ENCODE measurements at regions not wholly inside any gene's neighbourhood (a gene's known extent, or its start where the extent isn't known, plus 50 kb on each side); places are given as distances from the start of the nearest gene placed in this dataset.

DNA sequence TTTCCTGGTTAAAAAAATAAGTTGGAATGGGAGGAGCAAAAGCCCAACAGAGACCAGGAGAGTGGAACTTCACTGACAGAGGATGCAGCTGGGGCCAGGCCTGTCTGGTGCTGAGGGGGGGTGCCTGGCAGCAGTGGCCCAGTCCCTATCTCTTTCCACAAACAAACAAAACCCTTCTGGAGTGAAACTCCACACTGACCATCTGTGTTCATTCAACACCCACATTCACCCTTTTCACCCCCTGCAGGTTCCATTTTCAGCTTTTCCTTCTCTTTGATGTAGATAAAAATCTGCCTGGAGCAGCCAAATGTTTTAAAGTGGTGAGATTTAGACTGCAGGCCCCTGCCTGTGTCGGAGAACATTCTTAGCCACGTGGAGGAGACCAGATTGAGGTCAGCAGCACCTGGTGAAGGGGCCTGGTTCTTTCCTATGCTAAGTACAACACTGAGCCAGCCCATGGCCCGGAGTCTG, 161.4 kb upstream of the CDH11 start:
- TF ChIP-seq, protein P1, sequence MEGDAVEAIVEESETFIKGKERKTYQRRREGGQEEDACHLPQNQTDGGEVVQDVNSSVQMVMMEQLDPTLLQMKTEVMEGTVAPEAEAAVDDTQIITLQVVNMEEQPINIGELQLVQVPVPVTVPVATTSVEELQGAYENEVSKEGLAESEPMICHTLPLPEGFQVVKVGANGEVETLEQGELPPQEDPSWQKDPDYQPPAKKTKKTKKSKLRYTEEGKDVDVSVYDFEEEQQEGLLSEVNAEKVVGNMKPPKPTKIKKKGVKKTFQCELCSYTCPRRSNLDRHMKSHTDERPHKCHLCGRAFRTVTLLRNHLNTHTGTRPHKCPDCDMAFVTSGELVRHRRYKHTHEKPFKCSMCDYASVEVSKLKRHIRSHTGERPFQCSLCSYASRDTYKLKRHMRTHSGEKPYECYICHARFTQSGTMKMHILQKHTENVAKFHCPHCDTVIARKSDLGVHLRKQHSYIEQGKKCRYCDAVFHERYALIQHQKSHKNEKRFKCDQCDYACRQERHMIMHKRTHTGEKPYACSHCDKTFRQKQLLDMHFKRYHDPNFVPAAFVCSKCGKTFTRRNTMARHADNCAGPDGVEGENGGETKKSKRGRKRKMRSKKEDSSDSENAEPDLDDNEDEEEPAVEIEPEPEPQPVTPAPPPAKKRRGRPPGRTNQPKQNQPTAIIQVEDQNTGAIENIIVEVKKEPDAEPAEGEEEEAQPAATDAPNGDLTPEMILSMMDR (IDR thresholded peaks at IDR 0.05; ENCODE audit: control insufficient read depth, extremely low read depth, insufficient read depth) = no peak
- H3K4me3 ChIP-seq (ENCODE audit: low read depth, low read length) = no peak overlapping the region
- no peak for DNase-seq (ENCODE audit: low read depth)

DNA sequence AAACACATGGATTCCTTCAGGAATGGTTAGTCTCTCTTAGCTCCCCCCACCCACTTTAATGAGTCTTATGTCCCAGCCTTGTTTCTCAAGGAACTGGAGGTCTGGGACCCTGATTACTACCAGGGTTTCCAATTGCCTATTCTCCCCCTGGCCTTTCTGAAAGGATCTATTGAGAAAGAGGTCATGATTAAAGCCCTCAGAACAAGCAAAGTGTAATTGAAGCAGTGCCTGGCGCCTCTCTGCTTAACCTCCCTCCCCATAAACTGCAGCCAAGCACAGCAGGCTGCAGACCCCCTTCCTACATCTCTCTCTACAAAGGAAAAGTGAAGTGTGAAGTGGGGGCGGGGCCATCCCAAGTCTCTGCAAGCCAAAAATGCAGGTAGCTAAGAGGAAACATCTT, 159.7 kb upstream of the CDH11 start:
- H3K4me3 ChIP-seq (ENCODE audit: low read depth, low read length) = no peak overlapping the region
- DNase-seq (ENCODE audit: low read depth) = no peak
- TF ChIP-seq, protein P1 (IDR thresholded peaks at IDR 0.05; ENCODE audit: control insufficient read depth, extremely low read depth, insufficient read depth) = no peak

DNA sequence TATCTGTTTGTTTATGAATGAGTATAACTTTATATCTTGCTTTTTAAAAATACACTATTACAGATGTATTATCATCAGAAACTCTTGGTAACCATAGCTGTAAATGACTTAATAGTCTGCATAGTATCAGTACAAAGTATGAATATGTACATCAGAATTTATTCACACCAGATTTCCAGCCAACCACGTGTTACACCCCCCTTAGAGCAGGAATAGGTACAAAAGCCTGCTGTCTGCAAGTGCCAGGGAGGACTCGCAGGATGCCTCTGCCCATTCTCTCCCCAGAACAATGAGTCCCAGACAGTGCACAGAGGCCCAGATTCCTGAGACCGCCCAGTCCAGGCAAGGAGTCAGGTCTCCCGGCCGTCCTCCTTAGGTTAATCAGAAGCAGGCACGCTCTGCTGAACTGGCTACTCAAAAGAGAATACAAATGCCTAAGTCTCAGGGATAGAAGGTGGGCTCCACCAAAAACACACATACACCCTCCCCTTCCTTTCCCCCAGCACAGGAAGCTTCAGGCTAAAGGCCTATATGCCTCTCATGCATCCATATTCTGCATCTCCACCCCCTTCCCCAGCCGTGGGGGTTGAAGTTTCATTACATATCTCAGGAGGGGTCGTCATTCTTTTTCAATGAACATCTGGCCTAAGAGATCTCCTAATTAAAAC, 159.1 kb upstream of the CDH11 start:
- TF ChIP-seq, protein P1 (IDR thresholded peaks at IDR 0.05; ENCODE audit: control insufficient read depth, extremely low read depth, insufficient read depth) = no peak
- H3K4me3 ChIP-seq (ENCODE audit: low read depth, low read length) = no peak overlapping the region
- no peak for DNase-seq (ENCODE audit: low read depth)

DNA sequence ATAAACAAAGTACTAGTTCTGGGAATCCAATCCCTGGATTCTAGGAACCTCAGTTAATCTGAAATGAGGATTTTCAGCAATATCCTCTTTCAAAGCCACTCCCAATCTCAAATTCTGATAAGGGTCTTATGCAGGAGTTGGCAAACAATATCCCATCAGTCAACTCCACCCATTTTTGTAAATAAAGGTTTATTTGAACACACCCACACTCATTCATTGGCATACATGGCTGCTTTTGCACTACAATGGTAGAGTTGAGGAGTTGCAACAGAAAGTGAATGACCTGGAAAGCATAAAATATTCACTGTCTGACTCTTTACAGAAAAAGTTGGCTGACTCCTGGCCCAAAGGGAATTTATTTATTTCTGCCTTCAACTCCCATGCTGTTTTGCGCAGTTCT, 157.7 kb upstream of the CDH11 start:
- TF ChIP-seq, protein P1 (IDR thresholded peaks at IDR 0.05; ENCODE audit: control insufficient read depth, extremely low read depth, insufficient read depth) = no peak
- DNase-seq (ENCODE audit: low read depth) = no peak
- H3K4me3 ChIP-seq (ENCODE audit: low read depth, low read length) = no peak overlapping the region

DNA sequence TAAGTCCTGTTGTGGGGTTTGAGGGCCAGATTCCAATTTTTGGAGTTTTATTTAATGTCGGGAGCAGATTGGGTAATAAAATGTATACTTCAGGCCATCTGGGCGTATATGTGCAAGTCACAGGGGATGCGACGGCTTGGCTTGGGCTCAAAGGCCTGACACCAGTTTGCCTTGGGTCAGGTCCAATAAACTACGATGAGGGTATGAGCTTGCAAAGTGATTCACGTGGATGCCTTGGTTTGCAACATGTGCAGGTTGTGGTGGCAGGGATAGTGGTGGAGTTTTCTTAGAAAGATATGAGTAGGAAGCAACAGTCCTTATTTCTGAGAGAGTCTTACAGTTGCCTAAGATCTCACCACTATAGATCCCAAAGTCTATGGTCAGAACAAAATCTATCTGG, 157.0 kb upstream of the CDH11 start:
- TF ChIP-seq, protein P1 (IDR thresholded peaks at IDR 0.05; ENCODE audit: control insufficient read depth, extremely low read depth, insufficient read depth) = no peak
- no peak for DNase-seq (ENCODE audit: low read depth)
- H3K4me3 ChIP-seq (ENCODE audit: low read depth, low read length) = no peak overlapping the region

DNA sequence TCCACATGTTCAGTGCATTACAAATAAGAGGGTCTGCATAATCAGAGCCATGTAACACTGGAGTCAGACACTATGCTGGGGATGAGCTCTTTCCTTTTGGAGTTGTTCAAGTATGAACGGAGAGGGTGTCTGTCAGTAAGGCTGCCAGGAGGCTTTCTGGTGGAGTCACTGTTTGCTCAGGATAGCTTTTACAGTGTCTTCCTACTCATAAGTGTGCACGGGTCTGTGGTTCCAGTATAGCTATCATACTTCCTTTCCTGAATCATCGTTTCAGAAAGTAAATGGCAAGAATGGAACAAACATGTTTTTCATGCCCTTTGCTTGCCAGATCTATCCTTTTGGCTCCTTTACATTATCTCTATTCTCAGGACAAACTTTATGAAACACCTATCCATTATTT, 152.7 kb upstream of the CDH11 start:
- TF ChIP-seq, protein P1 (IDR thresholded peaks at IDR 0.05; ENCODE audit: control insufficient read depth, extremely low read depth, insufficient read depth) = no peak
- DNase-seq (ENCODE audit: low read depth) = no peak
- H3K4me3 ChIP-seq (ENCODE audit: low read depth, low read length) = no peak overlapping the region
